DND-41 (cell line): ENCODE measurements at regions not wholly inside any gene's neighbourhood (a gene's known extent, or its start where the extent isn't known, plus 50 kb on each side); places are given as distances from the start of the nearest gene placed in this dataset.

ENCODE experiments used
- ATAC-seq: fragments of 200-7000 bp; cut with Tn5 transposase; 3 replicates; pipeline ENCODE4 v1.9.1; 2021; ENCODE audit warnings: low read depth; ENCODE audit not compliant: insufficient read depth
- DNase-seq: peaks from one replicate; pipeline ENCODE4 v3.0.0-alpha.2; 2020
- H2AFZ ChIP-seq: 2 replicates; pipeline ENCODE4 v1.6.0; 2012; ENCODE audit warnings: low read depth, low read length
- H3K27ac ChIP-seq: 2 replicates; pipeline ENCODE4 v1.5.1; 2012; ENCODE audit warnings: low read length, inconsistent platforms
- H3K27me3 ChIP-seq: fragments of 200-600 bp; sonication (generic); 2 replicates; pipeline ENCODE4 v1.6.0; 2012; ENCODE audit warnings: low read length, mild to moderate bottlenecking, inconsistent platforms; ENCODE audit not compliant: insufficient read depth, poor library complexity
- H3K36me3 ChIP-seq: 2 replicates; pipeline ENCODE4 v1.5.1; 2012; ENCODE audit warnings: low read length, inconsistent platforms; ENCODE audit not compliant: insufficient read depth
- H3K4me1 ChIP-seq: 2 replicates; pipeline ENCODE4 v1.5.1; 2012; ENCODE audit warnings: mild to moderate bottlenecking, low read length; ENCODE audit not compliant: insufficient read depth
- H3K4me2 ChIP-seq: 2 replicates; pipeline ENCODE4 v1.6.0; 2012; ENCODE audit warnings: mild to moderate bottlenecking, moderate library complexity, low read length, inconsistent platforms; ENCODE audit not compliant: insufficient read depth
- H3K4me3 ChIP-seq, 2 experiments: fragments of 200-600 bp in 1 of 2; shearing (Covaris generic) in 1 of 2; 2 replicates each; pipeline ENCODE4 v1.5.1; 2012 to 2016; ENCODE audit warnings: inconsistent platforms in 2 of 2, low read length in 2 of 2, mild to moderate bottlenecking in 2 of 2, low read depth in 1 of 2, moderate library complexity in 1 of 2
- H3K79me2 ChIP-seq: 2 replicates; pipeline ENCODE4 v1.6.0; 2012; ENCODE audit warnings: low read length, inconsistent platforms; ENCODE audit not compliant: insufficient read depth
- H3K9ac ChIP-seq: 2 replicates; pipeline ENCODE4 v1.6.0; 2012; ENCODE audit warnings: low read depth, mild to moderate bottlenecking, inconsistent platforms, low read length, moderate library complexity
- H3K9me3 ChIP-seq: 2 replicates; pipeline ENCODE4 v1.5.1; 2012; ENCODE audit warnings: low read length, moderate library complexity, mild to moderate bottlenecking, inconsistent platforms; ENCODE audit not compliant: insufficient read depth, severe bottlenecking
- H4K20me1 ChIP-seq: 2 replicates; pipeline ENCODE4 v1.6.0; 2012; ENCODE audit warnings: low read length; ENCODE audit not compliant: insufficient read depth
- EZH2 ChIP-seq: IDR thresholded peaks from 3 replicates; pipeline ENCODE4 v1.6.1; 2012; ENCODE audit warnings: borderline replicate concordance, low read depth, mild to moderate bottlenecking, moderate library complexity, low read length, inconsistent platforms; ENCODE audit not compliant: severe bottlenecking
- TF ChIP-seq, protein P1 (sequence below): IDR thresholded peaks from 2 replicates; pipeline ENCODE4 v1.5.1; 2012; ENCODE audit warnings: borderline replicate concordance, low read length, moderate library complexity, mild to moderate bottlenecking; ENCODE audit not compliant: poor library complexity, severe bottlenecking; ENCODE audit errors: extremely low read depth

DNA sequence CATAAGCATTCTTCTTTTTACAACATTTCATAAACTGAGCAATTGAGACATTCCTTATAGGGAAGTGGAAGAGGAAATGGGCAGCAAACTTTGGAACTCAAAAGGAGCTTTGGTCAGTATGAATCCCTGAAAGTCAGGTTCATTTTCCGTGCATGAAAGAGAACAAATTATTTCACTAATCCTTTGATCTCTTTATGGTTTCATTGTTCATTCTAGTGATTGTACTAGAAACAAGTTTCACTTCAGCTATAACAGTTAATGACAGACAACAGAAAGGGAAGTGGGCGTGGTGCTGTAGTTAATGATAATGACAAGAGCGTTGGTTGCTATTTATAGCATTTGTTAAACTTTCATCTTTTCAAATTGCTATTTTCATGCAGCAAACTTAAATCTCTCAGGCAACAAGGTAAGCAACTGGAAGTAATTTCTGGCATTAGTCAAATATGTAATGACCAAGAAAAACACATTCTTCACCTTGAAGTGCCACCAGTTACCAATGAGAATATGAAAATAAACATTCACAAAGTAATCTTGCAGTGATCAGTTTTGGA is 98.4 kb downstream of the AREG start:
- ATAC-seq (no peak), DNase-seq (no peak)
- Histone ChIP-seq H3K9me3 (no peaks in the 10 kb centered on the region), H3K79me2 (no peaks in the 10 kb centered on the region), H3K4me1 (no peaks in the 10 kb centered on the region), H3K4me3 (no peak overlapping the region), H3K27me3 (no peaks in the 10 kb centered on the region), H4K20me1 (no peaks in the 10 kb centered on the region), H3K27ac (no peak overlapping the region), H3K4me2 (no peak overlapping the region), H3K36me3 (no peaks in the 10 kb centered on the region), H3K9ac (no peak overlapping the region), H2AFZ (no peak overlapping the region)
- TF ChIP-seq EZH2, result no peak
- TF ChIP-seq, protein P1, sequence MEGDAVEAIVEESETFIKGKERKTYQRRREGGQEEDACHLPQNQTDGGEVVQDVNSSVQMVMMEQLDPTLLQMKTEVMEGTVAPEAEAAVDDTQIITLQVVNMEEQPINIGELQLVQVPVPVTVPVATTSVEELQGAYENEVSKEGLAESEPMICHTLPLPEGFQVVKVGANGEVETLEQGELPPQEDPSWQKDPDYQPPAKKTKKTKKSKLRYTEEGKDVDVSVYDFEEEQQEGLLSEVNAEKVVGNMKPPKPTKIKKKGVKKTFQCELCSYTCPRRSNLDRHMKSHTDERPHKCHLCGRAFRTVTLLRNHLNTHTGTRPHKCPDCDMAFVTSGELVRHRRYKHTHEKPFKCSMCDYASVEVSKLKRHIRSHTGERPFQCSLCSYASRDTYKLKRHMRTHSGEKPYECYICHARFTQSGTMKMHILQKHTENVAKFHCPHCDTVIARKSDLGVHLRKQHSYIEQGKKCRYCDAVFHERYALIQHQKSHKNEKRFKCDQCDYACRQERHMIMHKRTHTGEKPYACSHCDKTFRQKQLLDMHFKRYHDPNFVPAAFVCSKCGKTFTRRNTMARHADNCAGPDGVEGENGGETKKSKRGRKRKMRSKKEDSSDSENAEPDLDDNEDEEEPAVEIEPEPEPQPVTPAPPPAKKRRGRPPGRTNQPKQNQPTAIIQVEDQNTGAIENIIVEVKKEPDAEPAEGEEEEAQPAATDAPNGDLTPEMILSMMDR, result no peak

DNA sequence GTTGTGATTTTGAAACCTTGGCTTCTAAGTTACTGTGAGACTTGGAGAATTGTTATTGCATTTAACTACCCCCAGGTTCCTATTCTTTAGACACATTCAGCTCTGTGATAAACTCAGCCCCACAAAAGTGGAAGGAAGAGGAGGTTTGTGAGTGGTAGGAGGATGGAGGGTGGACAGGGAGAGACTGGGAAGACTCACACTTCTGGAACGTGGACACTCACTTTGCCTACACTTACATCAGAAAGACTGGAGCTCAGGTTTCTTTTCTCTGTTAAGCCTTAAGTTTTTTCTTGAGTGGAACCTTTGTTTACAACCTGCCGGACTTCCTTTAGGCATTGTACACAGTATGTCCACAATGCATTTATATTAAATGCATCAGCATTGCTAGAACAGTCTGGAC is 99.0 kb downstream of the AREG start:
- DNase-seq, result no peak
- H4K20me1 ChIP-seq, result no peaks in the 10 kb centered on the region
- TF ChIP-seq, protein P1, result no peak
- TF ChIP-seq EZH2, result no peak
- H3K4me3 ChIP-seq, result no peak overlapping the region
- H3K4me1 ChIP-seq, result no peaks in the 10 kb centered on the region
- H3K27me3 ChIP-seq, result no peaks in the 10 kb centered on the region
- no peak overlapping the region for H3K9ac ChIP-seq
- ATAC-seq, result no peak
- no peaks in the 10 kb centered on the region for H3K9me3 ChIP-seq
- H3K36me3 ChIP-seq, result no peaks in the 10 kb centered on the region
- no peak overlapping the region for H3K4me2 ChIP-seq
- no peaks in the 10 kb centered on the region for H3K79me2 ChIP-seq
- no peak overlapping the region for H3K27ac ChIP-seq
- H2AFZ ChIP-seq, result no peak overlapping the region

DNA sequence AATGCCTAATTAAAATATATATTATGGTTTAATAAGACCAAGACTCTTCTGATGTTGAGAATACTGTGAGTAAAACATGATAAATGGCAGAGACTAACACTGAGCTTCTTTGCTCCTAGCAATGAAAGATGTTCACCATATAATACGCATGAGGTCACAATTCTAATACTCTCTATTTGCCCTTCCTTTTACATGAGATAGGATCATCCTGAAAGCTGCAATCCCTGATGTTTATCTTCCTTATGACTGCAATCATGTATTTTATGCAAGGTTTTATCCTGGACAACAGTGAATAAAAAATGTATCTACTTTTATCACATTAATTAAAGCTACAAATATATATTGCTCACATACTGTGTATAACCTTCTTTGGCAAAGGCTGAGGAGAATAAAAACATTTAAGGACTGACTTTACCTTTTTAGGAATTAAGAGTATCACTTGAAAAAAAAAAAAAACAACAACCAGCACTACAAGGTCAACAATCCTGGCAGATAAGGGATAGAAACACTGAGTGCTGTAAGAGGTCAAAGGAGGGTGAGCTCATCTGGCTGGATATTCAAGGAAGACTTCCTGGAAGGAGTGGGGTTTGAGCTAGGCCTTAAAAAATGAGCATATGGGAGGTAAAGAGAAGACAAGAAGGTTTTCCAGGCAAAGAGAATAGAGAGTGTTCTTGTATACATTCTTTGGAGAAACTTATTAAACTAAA is 99.9 kb downstream of the AREG start:
- H3K27ac ChIP-seq, result no peak overlapping the region
- no peaks in the 10 kb centered on the region for H3K9me3 ChIP-seq
- H2AFZ ChIP-seq, result no peak overlapping the region
- H3K9ac ChIP-seq, result no peak overlapping the region
- H3K4me3 ChIP-seq, result no peak overlapping the region
- no peak for DNase-seq
- H3K36me3 ChIP-seq, result no peaks in the 10 kb centered on the region
- TF ChIP-seq EZH2, result no peak
- TF ChIP-seq, protein P1, result no peak
- no peaks in the 10 kb centered on the region for H4K20me1 ChIP-seq
- no peaks in the 10 kb centered on the region for H3K79me2 ChIP-seq
- no peak for ATAC-seq
- H3K4me2 ChIP-seq, result no peak overlapping the region
- no peaks in the 10 kb centered on the region for H3K4me1 ChIP-seq
- no peaks in the 10 kb centered on the region for H3K27me3 ChIP-seq
